ENCODE measurements at regions not wholly inside any gene's neighbourhood (a gene's known extent, or its start where the extent isn't known, plus 50 kb on each side); places are given as distances from the start of the nearest gene placed in this dataset.

- DNase-seq = peak; percentile 31
These were observed 368.6 kb downstream of the HNRNPD start for GRCh38 chr4:82005158-82005557.

DNA sequence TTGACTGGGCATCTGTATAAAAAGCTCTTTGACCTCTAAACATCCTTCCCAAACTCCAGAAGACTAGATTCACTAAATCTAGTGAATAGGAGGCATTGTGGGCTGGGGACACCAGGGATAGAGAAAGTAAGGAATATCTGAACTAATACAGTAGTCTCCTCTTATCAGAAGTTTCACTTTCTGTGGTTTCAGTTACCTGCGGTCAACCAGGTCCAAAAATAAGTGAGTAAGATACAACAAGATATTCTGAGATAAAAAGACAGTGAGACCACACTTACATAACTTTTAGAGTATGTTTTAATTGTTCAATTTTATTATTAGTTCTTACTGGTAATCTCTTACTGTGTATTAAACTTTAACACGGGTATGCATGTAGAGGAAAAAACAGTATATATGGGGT is 376.5 kb downstream of the HNRNPD start:
- no peak for DNase-seq

- no peak for DNase-seq
These were observed 382.9 kb downstream of the HNRNPD start for GRCh38 chr4:81990898-81991297.

DNA sequence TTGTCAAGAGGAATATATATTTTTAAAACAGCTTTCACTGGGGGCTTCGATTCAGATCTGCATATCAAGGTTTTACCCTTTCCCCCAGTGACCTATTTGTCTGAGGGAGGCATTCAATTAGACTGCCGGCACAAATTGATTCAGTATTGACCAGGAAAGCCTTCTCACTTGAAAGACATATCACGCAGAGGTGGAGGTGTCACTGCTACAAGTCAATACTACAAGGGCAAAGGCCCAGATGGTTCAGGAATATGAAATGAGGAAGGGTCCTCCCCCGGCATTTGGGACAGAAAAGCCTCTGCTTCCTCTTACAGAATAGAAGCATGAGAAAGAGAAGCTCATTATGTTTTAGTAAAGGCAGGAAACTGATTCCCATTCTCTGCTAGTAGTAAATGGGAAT is 383.6 kb downstream of the HNRNPD start:
- no peak for DNase-seq

- DNase-seq = no peak
These were observed 384.6 kb downstream of the HNRNPD start for GRCh38 chr4:81989202-81989601.

DNA sequence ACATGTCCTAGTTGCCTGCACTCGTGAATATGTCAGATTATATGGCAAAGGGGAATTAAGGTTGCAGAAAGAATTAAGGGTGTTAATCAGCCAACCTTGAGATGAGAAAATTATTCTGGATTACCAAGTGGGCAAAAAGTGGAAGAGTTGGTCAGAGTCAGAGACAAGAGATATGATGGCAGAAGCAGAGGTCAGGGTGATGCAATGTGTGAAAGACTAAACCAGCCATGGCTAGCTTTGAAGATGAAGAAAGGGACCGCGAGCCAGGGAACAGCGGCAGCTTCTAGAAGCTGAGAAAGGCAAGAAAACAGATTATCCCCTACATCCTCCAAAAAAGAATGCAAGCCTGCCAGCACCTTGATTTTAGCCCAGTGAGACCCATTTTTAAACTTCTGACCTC is 385.6 kb downstream of the HNRNPD start:
- DNase-seq = no peak

GRCh38 chr4:81984746-81985145 is 389.0 kb downstream of the HNRNPD start:
- no peak for DNase-seq

- no peak for DNase-seq
These were observed 390.8 kb downstream of the HNRNPD start for GRCh38 chr4:81982846-81983540.

GRCh38 chr4:81981218-81981617 is 392.6 kb downstream of the HNRNPD start:
- DNase-seq = no peak

DNA sequence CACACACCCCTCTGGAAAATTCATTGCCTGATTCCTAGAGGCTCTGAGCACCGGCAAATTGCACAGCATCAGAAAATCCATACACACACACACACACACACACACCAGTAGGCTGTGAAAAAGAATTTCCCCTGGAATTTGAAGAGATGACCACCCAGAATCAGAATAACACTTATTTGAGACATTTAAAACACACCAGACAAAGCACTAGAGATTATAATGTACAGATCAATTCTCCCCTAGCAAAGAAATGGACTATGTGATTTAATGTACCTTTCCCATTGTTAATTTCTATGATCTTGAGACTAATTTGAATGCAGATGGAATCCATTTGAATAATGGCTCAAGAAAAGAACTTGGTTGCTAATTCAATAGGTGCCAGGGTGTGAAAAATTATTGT is 399.3 kb downstream of the HNRNPD start:
- DNase-seq = no peak

DNA sequence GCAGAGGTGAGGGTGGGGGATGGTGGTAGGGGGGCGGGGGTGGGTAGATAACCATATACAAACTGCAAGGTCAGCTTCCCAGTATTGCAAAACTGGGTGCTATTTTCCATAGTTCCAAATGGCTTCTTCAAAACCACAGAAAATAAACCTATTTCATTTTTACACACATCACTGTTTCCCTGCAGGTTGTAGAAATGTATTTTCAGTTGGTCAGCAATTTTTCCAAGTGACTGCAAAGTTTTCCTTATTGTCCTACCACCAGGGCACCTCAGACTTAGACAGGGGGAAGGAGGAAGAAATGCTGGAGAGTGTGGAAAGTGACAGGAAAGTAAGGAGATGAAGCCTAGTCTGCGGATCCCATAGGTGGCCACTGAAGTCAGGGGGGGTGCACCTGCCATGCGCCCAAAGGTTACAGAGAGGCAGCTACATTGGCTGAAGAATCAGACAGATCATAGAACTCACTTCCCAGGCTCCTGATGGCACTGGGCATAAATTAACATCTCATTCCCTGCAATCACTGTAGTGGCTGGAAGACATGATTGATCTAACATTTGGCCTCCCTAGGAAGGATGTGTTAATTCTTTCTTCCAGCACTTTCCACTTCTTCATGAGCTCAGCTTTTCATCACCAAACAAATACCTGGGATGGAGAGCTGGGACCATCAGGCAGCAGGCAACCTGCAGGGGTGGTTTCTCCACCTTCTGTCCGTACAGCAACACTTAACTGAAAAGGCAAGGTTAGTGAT is 402.0 kb downstream of the HNRNPD start:
- DNase-seq = no peak

GRCh38 chr4:81971061-81971460 is 402.7 kb downstream of the HNRNPD start:
- no peak for DNase-seq

GRCh38 chr4:81970454-81970853 is 403.3 kb downstream of the HNRNPD start:
- no peak for DNase-seq

DNA sequence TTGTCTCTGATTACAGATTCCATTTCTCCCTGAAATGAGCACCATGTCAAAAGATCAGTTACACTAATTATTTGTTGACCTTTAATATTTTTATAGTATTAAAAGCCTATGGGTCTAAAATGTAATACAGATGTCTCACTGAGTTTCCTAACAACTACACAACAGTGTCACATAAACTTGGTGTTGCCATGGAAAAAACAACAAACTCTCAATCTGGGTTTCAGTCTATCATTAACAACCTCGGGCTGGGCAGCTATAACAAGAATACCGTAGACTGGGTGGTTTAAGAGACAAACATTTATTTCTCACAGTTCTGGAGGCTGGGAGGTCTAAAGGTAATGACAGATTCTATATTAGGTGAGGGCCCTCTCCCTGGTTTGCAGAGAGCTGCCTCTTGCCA is 407.1 kb downstream of the HNRNPD start:
- no peak for DNase-seq

GRCh38 chr4:81965911-81966310 is 407.9 kb downstream of the HNRNPD start:
- DNase-seq = no peak

DNA sequence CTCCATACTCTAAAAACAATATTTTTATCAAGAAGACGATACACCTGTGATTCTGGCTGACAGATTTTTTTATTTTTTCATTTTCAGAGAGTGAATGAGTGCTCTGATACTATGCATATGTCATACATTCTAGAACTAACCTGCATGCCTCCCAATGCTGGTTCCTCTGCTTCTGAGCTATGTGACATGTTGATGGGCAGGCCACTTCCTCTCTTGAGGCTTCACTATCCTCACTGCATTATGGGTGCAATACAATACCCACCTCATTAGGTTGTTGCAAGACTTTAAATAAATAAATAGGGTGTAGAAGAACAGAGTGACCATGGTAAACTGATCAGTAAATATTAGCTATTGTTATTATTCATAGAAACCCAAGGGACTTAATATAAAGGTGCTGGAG is 408.3 kb downstream of the HNRNPD start:
- DNase-seq = no peak

- DNase-seq = no peak
These were observed 410.1 kb downstream of the HNRNPD start for GRCh38 chr4:81963763-81964020.

DNA sequence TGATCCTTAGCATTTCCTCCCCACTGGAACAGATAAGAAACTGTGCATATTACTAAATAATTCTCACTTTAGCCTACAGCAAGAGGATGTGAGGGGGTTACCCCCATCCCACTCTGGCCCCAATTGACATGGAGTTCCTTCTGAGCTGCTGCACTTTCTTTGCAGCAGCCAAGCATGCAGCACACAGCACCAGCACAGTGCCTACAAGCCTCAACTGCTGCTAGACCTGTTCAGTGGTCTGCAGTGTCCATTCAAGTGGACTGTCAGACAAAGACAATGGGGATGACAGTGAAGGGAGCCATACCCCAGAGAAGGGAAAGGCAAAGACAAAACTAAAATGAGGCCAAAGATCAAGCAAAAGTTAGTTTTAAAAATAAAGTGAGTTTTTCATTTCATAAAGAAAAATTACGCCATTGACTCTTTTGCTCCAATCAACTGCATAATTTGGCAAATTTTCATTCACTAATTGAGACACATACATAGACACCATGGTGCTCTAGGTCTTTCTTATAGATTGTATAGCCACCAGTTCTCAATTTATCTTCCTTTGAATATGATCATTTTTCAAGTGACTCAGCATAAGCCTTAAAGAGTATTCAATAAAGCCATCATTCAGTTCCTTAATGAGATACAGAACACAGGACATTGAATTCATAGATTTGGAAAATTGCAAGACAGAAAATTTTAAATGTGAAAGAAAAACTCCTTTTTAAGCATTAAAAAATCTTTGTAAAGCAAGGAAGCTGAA is 410.6 kb downstream of the HNRNPD start:
- DNase-seq = no peak

GRCh38 chr4:81960961-81961360 is 412.8 kb downstream of the HNRNPD start:
- no peak for DNase-seq

DNA sequence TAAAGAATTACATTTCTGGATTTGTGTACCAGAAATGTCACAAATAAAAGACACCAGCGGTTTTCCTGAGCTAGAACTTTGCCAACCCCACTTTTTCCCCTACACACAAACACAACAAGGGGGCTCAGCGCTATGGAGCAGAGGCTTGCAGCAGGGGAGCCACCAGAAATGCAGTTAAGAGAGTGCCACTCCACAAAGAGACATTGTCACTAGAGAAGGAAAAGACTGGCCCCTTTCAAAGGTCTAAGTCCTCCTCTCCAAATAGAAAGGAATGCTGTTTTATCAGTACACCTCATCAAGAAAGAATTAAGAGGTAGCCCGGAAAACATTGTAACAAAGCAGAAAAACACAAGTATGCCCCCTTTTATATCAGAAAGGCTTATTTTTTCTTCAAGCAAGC is 419.5 kb downstream of the HNRNPD start:
- DNase-seq = no peak

DNA sequence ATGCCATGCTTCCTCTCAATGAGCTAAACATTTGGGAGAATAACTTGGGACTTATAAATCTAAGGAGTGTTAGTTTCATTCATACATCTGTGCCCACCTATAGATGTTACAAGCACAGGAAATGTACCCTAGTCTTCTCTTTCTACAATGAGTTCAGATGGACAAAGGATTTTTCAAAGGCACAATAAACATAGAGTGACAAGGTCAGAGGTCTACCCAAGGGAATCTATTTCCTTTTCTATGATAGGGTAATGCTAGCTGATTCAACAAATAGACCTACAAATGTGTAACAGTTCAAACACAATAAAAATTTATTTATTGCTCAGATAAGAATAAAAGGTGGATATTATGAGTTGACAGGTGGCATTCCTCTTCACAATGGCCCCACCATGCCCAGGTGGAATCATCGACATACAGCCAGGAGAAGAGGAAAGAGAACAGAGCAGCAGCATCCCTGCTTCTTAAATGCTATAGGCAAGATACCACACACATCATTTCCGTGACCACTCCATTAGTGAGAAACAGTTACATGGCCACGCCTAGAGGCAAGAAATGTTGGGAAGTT is 421.8 kb downstream of the HNRNPD start:
- no peak for DNase-seq

DNA sequence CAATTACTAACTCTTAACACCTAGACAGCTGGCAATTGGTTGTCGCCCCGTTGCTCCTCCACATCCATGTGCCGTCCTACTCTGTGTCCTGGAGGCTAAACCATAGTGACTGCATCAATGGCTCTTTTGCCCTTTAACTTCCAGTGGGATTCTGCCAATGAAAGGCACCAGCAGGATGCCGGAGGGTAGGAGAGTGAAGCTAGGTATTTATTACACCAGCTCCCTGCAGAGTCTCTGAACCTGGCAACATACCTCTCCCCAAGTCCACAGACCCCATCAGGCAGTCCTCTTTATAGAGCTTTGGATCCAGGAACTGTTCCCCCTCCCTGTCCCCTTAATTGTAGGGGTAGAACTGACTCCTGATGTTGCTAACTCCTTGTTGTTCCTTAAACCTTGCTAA is 426.8 kb downstream of the HNRNPD start:
- DNase-seq = no peak

- DNase-seq = no peak
These were observed 443.1 kb downstream of the HNRNPD start for GRCh38 chr4:81930506-81931238.

All from tongue (tissue), 1 donor.